ENCODE measurements at regions not wholly inside any gene's neighbourhood (a gene's known extent, or its start where the extent isn't known, plus 50 kb on each side); places are given as distances from the start of the nearest gene placed in this dataset.

- no peak for DNase-seq (ENCODE audit: low spot score)
- Histone ChIP-seq H3K79me2 (no peaks in the 10 kb centered on the region), H3K4me3 (no peak overlapping the region), H3K27me3 (no peaks in the 10 kb centered on the region), H3K27ac (no peak overlapping the region), H2AFZ (no peak overlapping the region), H3K4me2 (no peak overlapping the region), H3K9me3 (ENCODE audit: low read depth) (no peaks in the 10 kb centered on the region), H3K36me3 (replicated peaks; ENCODE audit: insufficient read depth, low read depth) (no peaks in the 10 kb centered on the region), H4K20me1 (ENCODE audit: insufficient read depth, poor library complexity, severe bottlenecking) (no peaks in the 10 kb centered on the region), H3K9me2 (replicated peaks; ENCODE audit: insufficient read depth) (no peaks in the 10 kb centered on the region), H3K4me1 (ENCODE audit: insufficient read depth) (no peaks in the 10 kb centered on the region)
- no peak for TF ChIP-seq EZH2phosphoT487 (IDR thresholded peaks at IDR 0.05; ENCODE audit: low read depth, severe bottlenecking, unreplicated experiment)
- TF ChIP-seq EZH2 (IDR thresholded peaks at IDR 0.05; ENCODE audit: borderline replicate concordance), result no peak
- no peak for TF ChIP-seq CTCF (IDR thresholded peaks at IDR 0.05; ENCODE audit: poor library complexity)
- 80% methylated on average over 2 of the region's 2 CpGs for WGBS (ENCODE audit: low lambda C conversion rate, missing lambda C conversion rate)
Measured at GRCh38 chr14:97318380-97318779, 521.2 kb downstream of the VRK1 start.

- Histone ChIP-seq H3K79me2 (no peaks in the 10 kb centered on the region), H2AFZ (no peak overlapping the region), H3K4me3 (no peak overlapping the region), H3K9me2 (replicated peaks; ENCODE audit: insufficient read depth) (no peaks in the 10 kb centered on the region), H3K27me3 (no peaks in the 10 kb centered on the region), H3K27ac (no peak overlapping the region), H3K4me1 (ENCODE audit: insufficient read depth) (no peaks in the 10 kb centered on the region), H4K20me1 (ENCODE audit: insufficient read depth, poor library complexity, severe bottlenecking) (no peaks in the 10 kb centered on the region), H3K36me3 (replicated peaks; ENCODE audit: insufficient read depth, low read depth) (no peaks in the 10 kb centered on the region), H3K9me3 (ENCODE audit: low read depth) (no peaks in the 10 kb centered on the region), H3K4me2 (no peak overlapping the region)
- WGBS (ENCODE audit: low lambda C conversion rate, missing lambda C conversion rate), result 81% methylated on average over 3 of the region's 3 CpGs
- no peak for TF ChIP-seq CTCF (IDR thresholded peaks at IDR 0.05; ENCODE audit: poor library complexity)
- TF ChIP-seq EZH2phosphoT487 (IDR thresholded peaks at IDR 0.05; ENCODE audit: low read depth, severe bottlenecking, unreplicated experiment), result no peak
- TF ChIP-seq EZH2 (IDR thresholded peaks at IDR 0.05; ENCODE audit: borderline replicate concordance), result no peak
- DNase-seq (ENCODE audit: low spot score), result no peak
Measured at GRCh38 chr14:97319691-97320090, 522.5 kb downstream of the VRK1 start.

- H3K4me1 ChIP-seq (ENCODE audit: insufficient read depth), result no peaks in the 10 kb centered on the region
- no peaks in the 10 kb centered on the region for H3K36me3 ChIP-seq (replicated peaks; ENCODE audit: insufficient read depth, low read depth)
- TF ChIP-seq CTCF (IDR thresholded peaks at IDR 0.05; ENCODE audit: poor library complexity) (no peak), EZH2 (IDR thresholded peaks at IDR 0.05; ENCODE audit: borderline replicate concordance) (no peak), EZH2phosphoT487 (IDR thresholded peaks at IDR 0.05; ENCODE audit: low read depth, severe bottlenecking, unreplicated experiment) (no peak)
- DNase-seq (ENCODE audit: low spot score), result no peak
- H3K9me3 ChIP-seq (ENCODE audit: low read depth), result no peaks in the 10 kb centered on the region
- no peak overlapping the region for H2AFZ ChIP-seq
- no peak overlapping the region for H3K27ac ChIP-seq
- no peak overlapping the region for H3K4me3 ChIP-seq
- no peaks in the 10 kb centered on the region for H3K9me2 ChIP-seq (replicated peaks; ENCODE audit: insufficient read depth)
- no peaks in the 10 kb centered on the region for H4K20me1 ChIP-seq (ENCODE audit: insufficient read depth, poor library complexity, severe bottlenecking)
- 84% methylated on average over 3 of the region's 3 CpGs for WGBS (ENCODE audit: low lambda C conversion rate, missing lambda C conversion rate)
- no peaks in the 10 kb centered on the region for H3K79me2 ChIP-seq
- no peaks in the 10 kb centered on the region for H3K27me3 ChIP-seq
- no peak overlapping the region for H3K4me2 ChIP-seq
Measured at GRCh38 chr14:97328743-97329142, 531.6 kb downstream of the VRK1 start.

GRCh38 chr14:97329701-97330100 lies 532.5 kb downstream of the VRK1 start:
- Histone ChIP-seq H3K4me3 (no peak overlapping the region), H4K20me1 (ENCODE audit: insufficient read depth, poor library complexity, severe bottlenecking) (no peaks in the 10 kb centered on the region), H3K4me2 (no peak overlapping the region), H3K9me3 (ENCODE audit: low read depth) (no peaks in the 10 kb centered on the region), H3K4me1 (ENCODE audit: insufficient read depth) (no peaks in the 10 kb centered on the region), H2AFZ (no peak overlapping the region), H3K9me2 (replicated peaks; ENCODE audit: insufficient read depth) (no peaks in the 10 kb centered on the region), H3K36me3 (replicated peaks; ENCODE audit: insufficient read depth, low read depth) (no peaks in the 10 kb centered on the region), H3K27ac (no peak overlapping the region), H3K27me3 (no peaks in the 10 kb centered on the region), H3K79me2 (no peaks in the 10 kb centered on the region)
- WGBS (ENCODE audit: low lambda C conversion rate, missing lambda C conversion rate), result 71% methylated on average over 2 of the region's 2 CpGs
- no peak for DNase-seq (ENCODE audit: low spot score)
- no peak for TF ChIP-seq EZH2 (IDR thresholded peaks at IDR 0.05; ENCODE audit: borderline replicate concordance)
- TF ChIP-seq CTCF (IDR thresholded peaks at IDR 0.05; ENCODE audit: poor library complexity), result no peak
- TF ChIP-seq EZH2phosphoT487 (IDR thresholded peaks at IDR 0.05; ENCODE audit: low read depth, severe bottlenecking, unreplicated experiment), result no peak
